Motor neuron (in vitro differentiated cells): ENCODE measurements at regions not wholly inside any gene's neighbourhood (a gene's known extent, or its start where the extent isn't known, plus 50 kb on each side); places are given as distances from the start of the nearest gene placed in this dataset.
"Not testable (repeated sequence)": the region's sequence is repeated elsewhere in the genome, so short reads cannot be mapped to it uniquely, and the experiment has no call there.

ENCODE experiments used
- ATAC-seq, 8 experiments: fragments of 200-7000 bp; cut with Tn5 transposase; replicated peaks in 6 of 8; 2 replicates each; pipeline ENCODE4 v1.8.0; 2021; ENCODE audit warnings: mild to moderate bottlenecking in 8 of 8, moderate library complexity in 8 of 8
- H3K27ac ChIP-seq, 2 donors: fragments of 250-450 bp; sonication (Bioruptor Pico); 2 replicates each; pipeline ENCODE4 v1.9.0; 2021; ENCODE audit warnings: antibody characterized with exemption in 2 of 2, mild to moderate bottlenecking in 2 of 2, moderate library complexity in 1 of 2
- H3K4me1 ChIP-seq, 2 donors: fragments of 250-450 bp; sonication (Bioruptor Pico); replicated peaks in 1 of 2; 2 replicates each; pipeline ENCODE4 v1.6.1; 2021; ENCODE audit warnings: antibody characterized with exemption in 2 of 2, mild to moderate bottlenecking in 2 of 2, moderate library complexity in 1 of 2
- H3K4me3 ChIP-seq, 5 donors: fragments of 250-450 bp; sonication (Bioruptor Pico); 2 replicates each; pipeline ENCODE4 v1.9.0; 2021; ENCODE audit warnings: antibody characterized with exemption in 5 of 5, mild to moderate bottlenecking in 5 of 5, moderate library complexity in 4 of 5
- WGBS, 10 experiments: fragments of 450-650 bp; shearing (Covaris generic); methylation state at CpG; one replicate each; pipeline ENCODE4 v1.0.0; 2022; 5-methylcytosine and 5-hydroxymethylcytosine counted together
- in situ Hi-C, 9 experiments: fragments of 400-800 bp; cut with MboI; loops; one replicate each; pipeline ENCODE4 v1.15.0; 2021; ENCODE audit warnings: low sequenced_read_pairs in 9 of 9, low pct_unique_long_range_greater_than_20kb in 2 of 9; ENCODE audit not compliant: unreplicated experiment in 9 of 9

- ATAC-seq: no peak
Measured at GRCh38 chr11:112663947-112664634, 297.1 kb upstream of the NCAM1 start.

GRCh38 chr11:112665291-112665690, 295.9 kb upstream of the NCAM1 start:
- Histone ChIP-seq H3K4me3 (no peak overlapping the region), H3K4me1 (peaks cover 4 to 6% of the 10 kb centered on the region in 2 donors), H3K27ac (no peak overlapping the region)
- 68 to 100% (median 100%) methylated on average over 1 to 2 of the region's 2 CpGs; no CpG with 5 or more reads in 1 of the 10 experiments for WGBS, 10 experiments
- ATAC-seq: no peak
- in situ Hi-C loops: no loop called here

More at GRCh38 chr11:112663947-112664634, 297.1 kb upstream of the NCAM1 start:
- Histone ChIP-seq H3K27ac (no peak overlapping the region), H3K4me1 (peaks cover 4 to 6% of the 10 kb centered on the region in 2 donors), H3K4me3 (no peak overlapping the region)
- in situ Hi-C loops: no loop called here
- WGBS, 10 experiments: 30 to 100% (median 74%) methylated on average over 1 to 3 of the region's 4 CpGs

GRCh38 chr11:112666253-112666652, 295.0 kb upstream of the NCAM1 start:
- in situ Hi-C loops: no loop called here
- no peak overlapping the region for H3K27ac ChIP-seq
- peaks cover 4 to 6% of the 10 kb centered on the region in 2 donors for H3K4me1 ChIP-seq
- no peak for ATAC-seq
- 86 to 100% (median 100%) methylated on average over 1 of the region's 1 CpG; no CpG with 5 or more reads in 6 of the 10 experiments for WGBS, 10 experiments
- H3K4me3 ChIP-seq: no peak overlapping the region

GRCh38 chr11:112670806-112671570, 290.2 kb upstream of the NCAM1 start:
- WGBS, 10 experiments: 33 to 100% (median 100%) methylated on average over 1 to 5 of the region's 7 CpGs; no CpG with 5 or more reads in 3 of the 10 experiments
- in situ Hi-C loops: no loop called here
- H3K4me3 ChIP-seq: no peak overlapping the region
- H3K4me1 ChIP-seq: peaks cover 4 to 6% of the 10 kb centered on the region in 2 donors
- no peak for ATAC-seq
- H3K27ac ChIP-seq: no peak overlapping the region

- 35 to 100% (median 69%) methylated on average over 1 to 2 of the region's 2 CpGs; no CpG with 5 or more reads in 3 of the 10 experiments for WGBS, 10 experiments
- in situ Hi-C loops, H3K27ac ChIP-seq, H3K4me1 ChIP-seq, ATAC-seq, H3K4me3 ChIP-seq: not testable (repeated sequence)
Measured at GRCh38 chr11:112673401-112673800, 287.8 kb upstream of the NCAM1 start.

- WGBS, 10 experiments: 10 to 100% (median 38%) methylated on average over 1 to 3 of the region's 3 CpGs; no CpG with 5 or more reads in 2 of the 10 experiments
- ATAC-seq: no peak
- in situ Hi-C loops: no loop called here
Measured at GRCh38 chr11:112685111-112685510, 276.1 kb upstream of the NCAM1 start.

GRCh38 chr11:112689851-112690250, 271.4 kb upstream of the NCAM1 start:
- peaks cover 2 to 6% of the 10 kb centered on the region in 2 donors for H3K4me1 ChIP-seq
- no peak for ATAC-seq
- 63 to 100% (median 84%) methylated on average over 1 to 5 of the region's 6 CpGs; no CpG with 5 or more reads in 2 of the 10 experiments for WGBS, 10 experiments
- no peak overlapping the region for H3K4me3 ChIP-seq
- H3K27ac ChIP-seq: no peak overlapping the region
- in situ Hi-C loops: no loop called here

More at GRCh38 chr11:112685111-112685510, 276.1 kb upstream of the NCAM1 start:
- Histone ChIP-seq H3K4me1 (no peaks in the 10 kb centered on the region), H3K27ac (no peak overlapping the region), H3K4me3 (no peak overlapping the region)

- H3K4me3 ChIP-seq: no peak overlapping the region
- H3K27ac ChIP-seq: no peak overlapping the region
- WGBS, 10 experiments: 83 to 100% (median 100%) methylated on average over 1 to 2 of the region's 2 CpGs; no CpG with 5 or more reads in 7 of the 10 experiments
- in situ Hi-C loops: no loop called here
- H3K4me1 ChIP-seq: peaks cover 29% of the 10 kb centered on the region in 2 donors
- no peak for ATAC-seq
Measured at GRCh38 chr11:112693781-112694180, 267.4 kb upstream of the NCAM1 start.

- Histone ChIP-seq H3K27ac (no peak overlapping the region), H3K4me3 (no peak overlapping the region), H3K4me1 (peaks cover 31 to 33% of the 10 kb centered on the region in 2 donors)
- peak in 3 of 8 experiments; percentile 25 to 66 (median 56) for ATAC-seq
- 50 to 100% (median 83%) methylated on average over 1 of the region's 1 CpG; no CpG with 5 or more reads in 5 of the 10 experiments for WGBS, 10 experiments
- in situ Hi-C loops: no loop called here
Measured at GRCh38 chr11:112694245-112694644, 267.0 kb upstream of the NCAM1 start.

GRCh38 chr11:112694813-112695212, 266.4 kb upstream of the NCAM1 start:
- Histone ChIP-seq H3K27ac (no peak overlapping the region), H3K4me1 (peaks cover 31 to 33% of the 10 kb centered on the region in 2 donors), H3K4me3 (no peak overlapping the region)
- in situ Hi-C loops: no loop called here
- 53 to 100% (median 86%) methylated on average over 1 to 3 of the region's 3 CpGs; no CpG with 5 or more reads in 3 of the 10 experiments for WGBS, 10 experiments
- peak in 4 of 8 experiments; percentile 35 to 86 (median 72) for ATAC-seq

- in situ Hi-C loops: no loop called here
- H3K27ac ChIP-seq: peak overlapping the region; percentile 1 to 58
- ATAC-seq: peak; percentile 32 to 99 (median 96)
- peak overlapping the region in 3 of 5 donors; percentile 0 to 15 (median 1) for H3K4me3 ChIP-seq
- peaks cover 31 to 33% of the 10 kb centered on the region in 2 donors for H3K4me1 ChIP-seq
- WGBS, 10 experiments: 0 to 43% (median 10%) methylated on average over 1 to 6 of the region's 10 CpGs; no CpG with 5 or more reads in 2 of the 10 experiments
Measured at GRCh38 chr11:112697391-112698178, 263.6 kb upstream of the NCAM1 start.

- no peaks in the 10 kb centered on the region for H3K4me1 ChIP-seq
- in situ Hi-C loops: no loop called here
- ATAC-seq: no peak
- no peak overlapping the region for H3K27ac ChIP-seq
- WGBS, 10 experiments: 64 to 89% (median 86%) methylated on average over 1 to 2 of the region's 2 CpGs; no CpG with 5 or more reads in 7 of the 10 experiments
- no peak overlapping the region for H3K4me3 ChIP-seq
Measured at GRCh38 chr11:112705148-112705547, 256.1 kb upstream of the NCAM1 start.
